ENCODE measurements at regions not wholly inside any gene's neighbourhood (a gene's known extent, or its start where the extent isn't known, plus 50 kb on each side); places are given as distances from the start of the nearest gene placed in this dataset.
A peak's percentile ranks its signal among the peaks of the same experiment; 100 is the strongest.

- Mint-ChIP-seq H3K4me3 (ENCODE audit: low read depth) (no peak overlapping the region), H3K27me3 (peaks cover 15% of the 10 kb centered on the region), H3K9me3 (ENCODE audit: low read depth) (no peaks in the 10 kb centered on the region), H3K4me1 (ENCODE audit: low read depth) (peaks cover 12% of the 10 kb centered on the region), H3K27ac (no peak overlapping the region), H3K36me3 (ENCODE audit: insufficient read depth) (no peaks in the 10 kb centered on the region)
- DNase-seq (ENCODE audit: low spot score, unreplicated experiment) = no peak
- no peak for TF ChIP-seq CTCF (IDR thresholded peaks at IDR 0.05; ENCODE audit: unreplicated experiment)
These were observed 306.2 kb upstream of the PITRM1 start for GRCh38 chr10:3478632-3479240.

GRCh38 chr10:3478153-3478552, 305.6 kb upstream of the PITRM1 start:
- Mint-ChIP-seq H3K4me1 (ENCODE audit: low read depth) (peaks cover 12% of the 10 kb centered on the region), H3K36me3 (ENCODE audit: insufficient read depth) (no peaks in the 10 kb centered on the region), H3K27ac (no peak overlapping the region), H3K4me3 (ENCODE audit: low read depth) (no peak overlapping the region), H3K27me3 (peaks cover 15% of the 10 kb centered on the region), H3K9me3 (ENCODE audit: low read depth) (no peaks in the 10 kb centered on the region)
- no peak for DNase-seq (ENCODE audit: low spot score, unreplicated experiment)
- TF ChIP-seq CTCF (IDR thresholded peaks at IDR 0.05; ENCODE audit: unreplicated experiment) = no peak

- no peaks in the 10 kb centered on the region for H3K9me3 Mint-ChIP-seq (ENCODE audit: low read depth)
- no peak overlapping the region for H3K27ac Mint-ChIP-seq
- DNase-seq (ENCODE audit: low spot score, unreplicated experiment) = no peak
- TF ChIP-seq CTCF (IDR thresholded peaks at IDR 0.05; ENCODE audit: unreplicated experiment) = no peak
- H3K27me3 Mint-ChIP-seq = peaks cover 15% of the 10 kb centered on the region
- no peaks in the 10 kb centered on the region for H3K36me3 Mint-ChIP-seq (ENCODE audit: insufficient read depth)
- H3K4me1 Mint-ChIP-seq (ENCODE audit: low read depth) = peaks cover 9% of the 10 kb centered on the region
- H3K4me3 Mint-ChIP-seq (ENCODE audit: low read depth) = no peak overlapping the region
These were observed 305.1 kb upstream of the PITRM1 start for GRCh38 chr10:3477683-3478082.

GRCh38 chr10:3476640-3477448, 304.3 kb upstream of the PITRM1 start:
- H3K27me3 Mint-ChIP-seq = peaks cover 15% of the 10 kb centered on the region
- H3K4me1 Mint-ChIP-seq (ENCODE audit: low read depth) = peaks cover 1% of the 10 kb centered on the region
- H3K27ac Mint-ChIP-seq = no peak overlapping the region
- no peak overlapping the region for H3K4me3 Mint-ChIP-seq (ENCODE audit: low read depth)
- TF ChIP-seq CTCF (IDR thresholded peaks at IDR 0.05; ENCODE audit: unreplicated experiment) = peak; percentile 15
- H3K9me3 Mint-ChIP-seq (ENCODE audit: low read depth) = no peaks in the 10 kb centered on the region
- H3K36me3 Mint-ChIP-seq (ENCODE audit: insufficient read depth) = no peaks in the 10 kb centered on the region
- no peak for DNase-seq (ENCODE audit: low spot score, unreplicated experiment)

GRCh38 chr10:3476186-3476585, 303.6 kb upstream of the PITRM1 start:
- Mint-ChIP-seq H3K27ac (no peak overlapping the region), H3K36me3 (ENCODE audit: insufficient read depth) (no peaks in the 10 kb centered on the region), H3K9me3 (ENCODE audit: low read depth) (no peaks in the 10 kb centered on the region), H3K4me1 (ENCODE audit: low read depth) (no peaks in the 10 kb centered on the region), H3K27me3 (peaks cover 15% of the 10 kb centered on the region), H3K4me3 (ENCODE audit: low read depth) (no peak overlapping the region)
- no peak for TF ChIP-seq CTCF (IDR thresholded peaks at IDR 0.05; ENCODE audit: unreplicated experiment)
- no peak for DNase-seq (ENCODE audit: low spot score, unreplicated experiment)
